ENCODE measurements at regions not wholly inside any gene's neighbourhood (a gene's known extent, or its start where the extent isn't known, plus 50 kb on each side); places are given as distances from the start of the nearest gene placed in this dataset.

DNA sequence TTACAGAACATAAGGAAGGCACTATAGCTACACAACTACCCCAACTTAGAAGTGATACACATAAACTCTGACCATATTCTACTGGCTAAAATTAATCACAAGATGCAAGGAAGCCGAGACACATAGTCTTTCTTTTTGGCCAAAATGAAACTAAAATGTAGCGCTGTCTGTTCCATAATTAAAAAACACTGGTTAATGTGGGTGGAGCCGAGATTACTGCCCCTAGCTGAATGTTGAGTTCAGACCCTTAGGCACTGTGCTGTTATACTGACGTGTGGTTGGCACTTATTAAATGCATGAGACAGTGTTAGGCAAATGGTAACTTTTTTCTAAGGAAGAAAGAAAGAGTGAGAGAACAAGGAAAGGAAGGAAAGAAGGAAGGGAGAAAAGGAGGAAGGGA lies 254.6 kb upstream of the RND3 start:
- no peak for TF ChIP-seq EZH2 (IDR thresholded peaks at IDR 0.05; ENCODE audit: insufficient read depth, low read length)
- TF ChIP-seq, protein P1, sequence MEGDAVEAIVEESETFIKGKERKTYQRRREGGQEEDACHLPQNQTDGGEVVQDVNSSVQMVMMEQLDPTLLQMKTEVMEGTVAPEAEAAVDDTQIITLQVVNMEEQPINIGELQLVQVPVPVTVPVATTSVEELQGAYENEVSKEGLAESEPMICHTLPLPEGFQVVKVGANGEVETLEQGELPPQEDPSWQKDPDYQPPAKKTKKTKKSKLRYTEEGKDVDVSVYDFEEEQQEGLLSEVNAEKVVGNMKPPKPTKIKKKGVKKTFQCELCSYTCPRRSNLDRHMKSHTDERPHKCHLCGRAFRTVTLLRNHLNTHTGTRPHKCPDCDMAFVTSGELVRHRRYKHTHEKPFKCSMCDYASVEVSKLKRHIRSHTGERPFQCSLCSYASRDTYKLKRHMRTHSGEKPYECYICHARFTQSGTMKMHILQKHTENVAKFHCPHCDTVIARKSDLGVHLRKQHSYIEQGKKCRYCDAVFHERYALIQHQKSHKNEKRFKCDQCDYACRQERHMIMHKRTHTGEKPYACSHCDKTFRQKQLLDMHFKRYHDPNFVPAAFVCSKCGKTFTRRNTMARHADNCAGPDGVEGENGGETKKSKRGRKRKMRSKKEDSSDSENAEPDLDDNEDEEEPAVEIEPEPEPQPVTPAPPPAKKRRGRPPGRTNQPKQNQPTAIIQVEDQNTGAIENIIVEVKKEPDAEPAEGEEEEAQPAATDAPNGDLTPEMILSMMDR (IDR thresholded peaks at IDR 0.05; ENCODE audit: insufficient read depth, low read depth, low read length) = no peak
- H3K4me2 ChIP-seq (ENCODE audit: low read length) = no peak overlapping the region
- no peaks in the 10 kb centered on the region for H3K36me3 ChIP-seq (ENCODE audit: insufficient read depth, low read length)
- H3K9ac ChIP-seq (ENCODE audit: low read length) = no peak overlapping the region
- Mint-ChIP-seq H3K36me3 (ENCODE audit: low read depth, unreplicated experiment) (no peaks in the 10 kb centered on the region), H3K4me1 (ENCODE audit: low read depth, unreplicated experiment) (no peaks in the 10 kb centered on the region), H3K27ac (ENCODE audit: unreplicated experiment) (no peak overlapping the region), H3K4me3 (ENCODE audit: unreplicated experiment) (no peak overlapping the region), H3K27me3 (ENCODE audit: low read depth, unreplicated experiment) (no peaks in the 10 kb centered on the region), H3K9me3 (ENCODE audit: unreplicated experiment) (no peaks in the 10 kb centered on the region)
- H3K27me3 ChIP-seq (ENCODE audit: insufficient read depth, low read length) = no peaks in the 10 kb centered on the region
- DNase-seq (ENCODE audit: low read depth) (no peak), FAIRE-seq (no peak)
- no peak overlapping the region for H3K27ac ChIP-seq (ENCODE audit: low read depth, low read length)
- H3K79me2 ChIP-seq (ENCODE audit: insufficient read depth, low read length) = no peaks in the 10 kb centered on the region
- no peak overlapping the region for H3K4me3 ChIP-seq (ENCODE audit: insufficient read depth, low read depth, low read length)
- H3K9me3 ChIP-seq (ENCODE audit: insufficient read depth, low read depth, low read length) = no peaks in the 10 kb centered on the region
- no peaks in the 10 kb centered on the region for H3K4me1 ChIP-seq (ENCODE audit: insufficient read depth, low read length)
- H4K20me1 ChIP-seq (ENCODE audit: insufficient read depth, low read length) = no peaks in the 10 kb centered on the region
- H2AFZ ChIP-seq (ENCODE audit: low read depth, low read length) = no peak overlapping the region

DNA sequence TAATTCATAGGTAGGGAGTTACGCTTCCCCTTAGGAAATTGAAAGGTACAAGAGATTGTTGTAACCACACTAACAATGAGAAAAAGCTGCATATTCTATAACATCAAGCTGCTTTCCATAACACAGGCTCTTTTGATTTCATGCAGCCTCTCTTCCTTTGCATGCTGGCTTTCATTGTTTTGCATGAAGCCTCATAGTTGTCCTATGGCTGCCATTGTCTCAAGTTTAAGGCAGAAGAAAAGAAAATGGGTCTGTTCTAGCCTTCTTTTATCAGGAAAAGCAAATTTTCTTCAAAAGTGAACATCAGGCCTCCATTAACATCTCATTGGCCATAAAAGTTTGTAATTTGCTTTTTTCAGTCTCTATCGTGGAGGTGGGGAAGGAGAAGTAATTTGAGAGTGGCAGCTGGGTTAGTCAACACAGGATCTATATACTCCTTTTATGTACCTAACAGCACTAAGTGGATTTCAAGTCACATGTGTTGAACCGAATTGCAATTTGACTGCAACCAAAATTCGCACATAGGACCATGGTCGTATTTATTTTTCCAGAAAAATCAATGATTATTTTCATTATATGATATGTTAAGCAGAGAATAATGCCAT lies 248.5 kb upstream of the RND3 start:
- DNase-seq (ENCODE audit: low read depth) = no peak
- no peaks in the 10 kb centered on the region for H3K9me3 ChIP-seq (ENCODE audit: insufficient read depth, low read depth, low read length)
- no peak overlapping the region for H3K4me2 ChIP-seq (ENCODE audit: low read length)
- Mint-ChIP-seq H3K4me1 (ENCODE audit: low read depth, unreplicated experiment) (no peaks in the 10 kb centered on the region), H3K27ac (ENCODE audit: unreplicated experiment) (no peak overlapping the region), H3K36me3 (ENCODE audit: low read depth, unreplicated experiment) (no peaks in the 10 kb centered on the region), H3K9me3 (ENCODE audit: unreplicated experiment) (no peaks in the 10 kb centered on the region), H3K27me3 (ENCODE audit: low read depth, unreplicated experiment) (no peaks in the 10 kb centered on the region), H3K4me3 (ENCODE audit: unreplicated experiment) (no peak overlapping the region)
- FAIRE-seq = no peak
- no peaks in the 10 kb centered on the region for H3K27me3 ChIP-seq (ENCODE audit: insufficient read depth, low read length)
- H3K4me1 ChIP-seq (ENCODE audit: insufficient read depth, low read length) = no peaks in the 10 kb centered on the region
- H3K79me2 ChIP-seq (ENCODE audit: insufficient read depth, low read length) = no peaks in the 10 kb centered on the region
- no peaks in the 10 kb centered on the region for H3K36me3 ChIP-seq (ENCODE audit: insufficient read depth, low read length)
- H2AFZ ChIP-seq (ENCODE audit: low read depth, low read length) = peak overlapping the region; percentile 30
- no peak overlapping the region for H3K27ac ChIP-seq (ENCODE audit: low read depth, low read length)
- H3K4me3 ChIP-seq (ENCODE audit: insufficient read depth, low read depth, low read length) = no peak overlapping the region
- TF ChIP-seq, protein P1 (IDR thresholded peaks at IDR 0.05; ENCODE audit: insufficient read depth, low read depth, low read length) = no peak
- no peak for TF ChIP-seq EZH2 (IDR thresholded peaks at IDR 0.05; ENCODE audit: insufficient read depth, low read length)
- no peaks in the 10 kb centered on the region for H4K20me1 ChIP-seq (ENCODE audit: insufficient read depth, low read length)
- H3K9ac ChIP-seq (ENCODE audit: low read length) = no peak overlapping the region

DNA sequence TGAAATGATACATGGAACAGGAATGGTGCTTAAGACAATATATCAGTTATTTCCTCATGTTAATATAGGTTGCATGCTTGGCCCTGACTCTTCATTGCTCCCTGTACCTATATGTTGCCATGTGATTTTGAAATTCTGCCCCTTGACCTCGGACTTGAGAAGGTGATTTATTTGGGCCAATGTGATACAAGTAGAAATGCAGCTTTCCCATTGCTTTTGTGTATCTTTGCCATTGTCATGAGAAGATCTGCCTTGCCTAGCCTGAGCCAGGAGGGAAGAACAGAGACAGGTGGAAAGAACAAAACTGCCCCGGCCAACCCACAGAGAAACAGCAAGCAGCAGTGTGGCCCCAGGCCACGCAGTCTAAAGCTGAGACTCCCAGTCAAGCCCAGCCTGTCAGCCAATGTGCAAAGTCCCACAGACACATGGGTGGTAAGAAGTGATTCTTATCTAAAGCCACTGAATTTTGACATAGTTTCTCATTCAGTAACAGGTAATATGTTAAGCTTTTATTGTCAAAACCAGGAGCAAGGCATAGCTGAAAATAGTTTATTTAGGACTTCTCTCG lies 245.7 kb upstream of the RND3 start:
- Mint-ChIP-seq H3K9me3 (ENCODE audit: unreplicated experiment) (no peaks in the 10 kb centered on the region), H3K4me1 (ENCODE audit: low read depth, unreplicated experiment) (no peaks in the 10 kb centered on the region), H3K36me3 (ENCODE audit: low read depth, unreplicated experiment) (no peaks in the 10 kb centered on the region), H3K4me3 (ENCODE audit: unreplicated experiment) (no peak overlapping the region), H3K27me3 (ENCODE audit: low read depth, unreplicated experiment) (no peaks in the 10 kb centered on the region), H3K27ac (ENCODE audit: unreplicated experiment) (no peak overlapping the region)
- Histone ChIP-seq H3K9ac (ENCODE audit: low read length) (no peak overlapping the region), H3K9me3 (ENCODE audit: insufficient read depth, low read depth, low read length) (no peaks in the 10 kb centered on the region), H3K27ac (ENCODE audit: low read depth, low read length) (no peak overlapping the region), H3K79me2 (ENCODE audit: insufficient read depth, low read length) (no peaks in the 10 kb centered on the region), H2AFZ (ENCODE audit: low read depth, low read length) (no peak overlapping the region), H3K27me3 (ENCODE audit: insufficient read depth, low read length) (no peaks in the 10 kb centered on the region), H3K4me1 (ENCODE audit: insufficient read depth, low read length) (no peaks in the 10 kb centered on the region), H3K4me2 (ENCODE audit: low read length) (no peak overlapping the region), H4K20me1 (ENCODE audit: insufficient read depth, low read length) (no peaks in the 10 kb centered on the region), H3K4me3 (ENCODE audit: insufficient read depth, low read depth, low read length) (no peak overlapping the region), H3K36me3 (ENCODE audit: insufficient read depth, low read length) (no peaks in the 10 kb centered on the region)
- FAIRE-seq = peak; percentile 49
- no peak for TF ChIP-seq EZH2 (IDR thresholded peaks at IDR 0.05; ENCODE audit: insufficient read depth, low read length)
- TF ChIP-seq, protein P1 (IDR thresholded peaks at IDR 0.05; ENCODE audit: insufficient read depth, low read depth, low read length) = no peak
- DNase-seq (ENCODE audit: low read depth) = no peak

All from astrocyte (in vitro differentiated cells and primary cell).